Right lobe of liver (tissue), 6 donors: ENCODE measurements at regions not wholly inside any gene's neighbourhood (a gene's known extent, or its start where the extent isn't known, plus 50 kb on each side); places are given as distances from the start of the nearest gene placed in this dataset.
"Not testable (repeated sequence)": the region's sequence is repeated elsewhere in the genome, so short reads cannot be mapped to it uniquely, and the experiment has no call there.

ENCODE experiments used
- ATAC-seq, 4 donors: fragments of 200-7000 bp; cut with Tn5 transposase; one replicate each; pipeline ENCODE4 v1.9.1; 2020; ENCODE audit warnings: mild to moderate bottlenecking in 4 of 4, moderate library complexity in 4 of 4
- DNase-seq, 3 donors: peaks; one replicate each; pipeline ENCODE4 v3.0.0-alpha.2; 2020
- H3K27ac ChIP-seq, 3 donors: fragments of 200-600 bp; one replicate each; pipeline ENCODE4 v1.8.0; 2022
- H3K27me3 ChIP-seq, 2 donors: fragments of 200-600 bp; one replicate each; pipeline ENCODE4 v1.8.0; 2022
- H3K36me3 ChIP-seq, 4 donors: fragments of 200-600 bp; sonication (generic) in 1 of 4; one replicate each; pipeline versions ENCODE4 v1.5.1 to v1.8.0; 2017 to 2022; ENCODE audit warnings: control low read depth in 1 of 4
- H3K4me1 ChIP-seq, 4 donors: fragments of 200-600 bp; sonication (generic) in 1 of 4; one replicate each; pipeline versions ENCODE4 v1.5.1 to v1.8.0; 2017 to 2022; ENCODE audit warnings: control low read depth in 1 of 4
- H3K4me3 ChIP-seq, 3 donors: fragments of 200-600 bp; one replicate each; pipeline ENCODE4 v1.8.0; 2022
- H3K9me3 ChIP-seq, 4 donors: fragments of 200-600 bp; sonication (generic) in 1 of 4; one replicate each; pipeline versions ENCODE4 v1.5.1 to v1.8.0; 2017 to 2022; ENCODE audit warnings: control low read depth in 1 of 4
- CTCF ChIP-seq, 4 donors: fragments of 200-600 bp in 3 of 4; fragments of 450-650 bp in 1 of 4; IDR thresholded peaks; one replicate each; pipeline versions ENCODE4 v1.5.1 to v1.8.0; 2016 to 2022; ENCODE audit warnings: antibody characterized with exemption in 4 of 4, mild to moderate bottlenecking in 2 of 4
- POLR2A ChIP-seq: fragments of 450-650 bp; IDR thresholded peaks from one replicate; pipeline ENCODE4 v1.6.1; 2017; ENCODE audit warnings: antibody characterized with exemption, mild to moderate bottlenecking
- WGBS: methylation state at CpG from one replicate; pipeline ENCODE4 v1.1.6; 2018; ENCODE audit warnings: low coverage, low lambda C conversion rate; ENCODE audit not compliant: insufficient coverage; ENCODE audit errors: missing lambda C conversion rate; 5-methylcytosine and 5-hydroxymethylcytosine counted together
- intact Hi-C, 2 donors: fragments of 100-400 bp; cut with DNase I; formaldehyde crosslinking; loops; one replicate each; pipeline versions ENCODE4 v1.11.2 to v1.14.1; 2022
- donor health status: DM: no; HTN: yes; CAD: no.
- donor health status: DM: no; HTN: no; CAD: no.
- donor health status: DM: no; HTN: no; CAD: no.
- donor health status: DM: no; HTN: yes; CAD: no.
- donor health status: DM: no; HTN: yes; CAD: no.

GRCh38 chr1:194062962-194063361 lies 876.5 kb upstream of the B3GALT2 start:
- DNase-seq (no peak), ATAC-seq (no peak)
- H3K4me1 ChIP-seq, result no peaks in the 10 kb centered on the region
- no peaks in the 10 kb centered on the region for H3K9me3 ChIP-seq
- TF ChIP-seq POLR2A, result no peak
- no peak for TF ChIP-seq CTCF (IDR thresholded peaks at IDR 0.05)
- no peak overlapping the region for H3K4me3 ChIP-seq
- no peaks in the 10 kb centered on the region for H3K36me3 ChIP-seq
- 75% methylated on average over 2 of the region's 2 CpGs for WGBS
- H3K27me3 ChIP-seq, result no peaks in the 10 kb centered on the region
- H3K27ac ChIP-seq, result no peak overlapping the region
- intact Hi-C loops, result no loop called here

GRCh38 chr1:194062526-194062925 lies 876.1 kb upstream of the B3GALT2 start:
- H3K4me1 ChIP-seq, result no peaks in the 10 kb centered on the region
- H3K27ac ChIP-seq, result no peak overlapping the region

GRCh38 chr1:194060481-194060880 lies 874.1 kb upstream of the B3GALT2 start:
- DNase-seq (no peak), ATAC-seq (no peak)
- Histone ChIP-seq H3K27ac (no peak overlapping the region), H3K9me3 (no peaks in the 10 kb centered on the region), H3K4me1 (peaks cover 0 to 11% (median 0%) of the 10 kb centered on the region in 4 donors), H3K4me3 (no peak overlapping the region), H3K36me3 (no peaks in the 10 kb centered on the region), H3K27me3 (no peaks in the 10 kb centered on the region)
- 58% methylated on average over 4 of the region's 4 CpGs for WGBS
- no peak for TF ChIP-seq POLR2A
- no peak for TF ChIP-seq CTCF (IDR thresholded peaks at IDR 0.05)
- intact Hi-C loops, result no loop called here

More at GRCh38 chr1:194062526-194062925, 876.1 kb upstream of the B3GALT2 start:
- DNase-seq (no peak), ATAC-seq (no peak)
- Histone ChIP-seq H3K9me3 (no peaks in the 10 kb centered on the region), H3K4me3 (no peak overlapping the region), H3K27me3 (no peaks in the 10 kb centered on the region), H3K36me3 (no peaks in the 10 kb centered on the region)
- TF ChIP-seq CTCF (IDR thresholded peaks at IDR 0.05), result no peak
- no peak for TF ChIP-seq POLR2A
- intact Hi-C loops, result no loop called here
- 100% methylated on average over 1 of the region's 1 CpG for WGBS

- H3K36me3 ChIP-seq, DNase-seq, H3K4me3 ChIP-seq, ATAC-seq, H3K27me3 ChIP-seq, H3K9me3 ChIP-seq, H3K27ac ChIP-seq, intact Hi-C loops: not testable (repeated sequence)
- H3K4me1 ChIP-seq, result peaks cover 0 to 16% (median 0%) of the 10 kb centered on the region in 4 donors
- 89% methylated on average over 4 of the region's 5 CpGs for WGBS
These were observed 871.9 kb upstream of the B3GALT2 start for GRCh38 chr1:194058268-194058667.

GRCh38 chr1:194056169-194056568 lies 869.8 kb upstream of the B3GALT2 start:
- peak overlapping the region in 1 of 3 donors; percentile 17 for H3K27ac ChIP-seq
- peaks cover 0 to 16% (median 0%) of the 10 kb centered on the region in 4 donors for H3K4me1 ChIP-seq
- no peak for TF ChIP-seq CTCF (IDR thresholded peaks at IDR 0.05)
- no peak for TF ChIP-seq POLR2A
- intact Hi-C loops, result no loop called here
- no peaks in the 10 kb centered on the region for H3K27me3 ChIP-seq
- no peak for DNase-seq
- ATAC-seq, result peak; percentile 63 to 84 (median 75)
- no peak overlapping the region for H3K4me3 ChIP-seq
- H3K9me3 ChIP-seq, result no peaks in the 10 kb centered on the region
- H3K36me3 ChIP-seq, result no peaks in the 10 kb centered on the region
- 28% methylated on average over 2 of the region's 2 CpGs for WGBS
